ENCODE measurements at regions not wholly inside any gene's neighbourhood (a gene's known extent, or its start where the extent isn't known, plus 50 kb on each side); places are given as distances from the start of the nearest gene placed in this dataset.
"Not testable (repeated sequence)": the region's sequence is repeated elsewhere in the genome, so short reads cannot be mapped to it uniquely, and the experiment has no call there.

DNA sequence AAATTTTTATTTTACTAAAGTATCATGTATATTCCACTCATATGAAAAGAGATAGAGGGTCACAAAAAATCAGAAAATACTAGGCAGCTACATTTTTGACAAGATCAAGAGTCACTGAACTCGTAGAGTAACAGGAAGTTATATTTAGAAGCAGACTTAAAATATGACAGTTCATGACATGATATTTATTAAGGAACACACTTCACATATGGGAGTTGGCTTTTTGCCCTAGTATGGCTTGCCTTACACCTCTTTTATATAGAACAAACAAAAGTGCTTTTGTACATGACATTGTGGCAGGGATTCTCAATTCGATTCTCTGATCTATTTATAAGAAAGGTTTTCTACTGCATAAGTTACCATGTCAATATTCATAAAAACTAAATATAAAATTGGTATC, 80.1 kb upstream of the GBE1 start:
- H3K4me3 ChIP-seq (ENCODE audit: low read depth, low read length), result no peak overlapping the region
- TF ChIP-seq, protein P1, sequence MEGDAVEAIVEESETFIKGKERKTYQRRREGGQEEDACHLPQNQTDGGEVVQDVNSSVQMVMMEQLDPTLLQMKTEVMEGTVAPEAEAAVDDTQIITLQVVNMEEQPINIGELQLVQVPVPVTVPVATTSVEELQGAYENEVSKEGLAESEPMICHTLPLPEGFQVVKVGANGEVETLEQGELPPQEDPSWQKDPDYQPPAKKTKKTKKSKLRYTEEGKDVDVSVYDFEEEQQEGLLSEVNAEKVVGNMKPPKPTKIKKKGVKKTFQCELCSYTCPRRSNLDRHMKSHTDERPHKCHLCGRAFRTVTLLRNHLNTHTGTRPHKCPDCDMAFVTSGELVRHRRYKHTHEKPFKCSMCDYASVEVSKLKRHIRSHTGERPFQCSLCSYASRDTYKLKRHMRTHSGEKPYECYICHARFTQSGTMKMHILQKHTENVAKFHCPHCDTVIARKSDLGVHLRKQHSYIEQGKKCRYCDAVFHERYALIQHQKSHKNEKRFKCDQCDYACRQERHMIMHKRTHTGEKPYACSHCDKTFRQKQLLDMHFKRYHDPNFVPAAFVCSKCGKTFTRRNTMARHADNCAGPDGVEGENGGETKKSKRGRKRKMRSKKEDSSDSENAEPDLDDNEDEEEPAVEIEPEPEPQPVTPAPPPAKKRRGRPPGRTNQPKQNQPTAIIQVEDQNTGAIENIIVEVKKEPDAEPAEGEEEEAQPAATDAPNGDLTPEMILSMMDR (IDR thresholded peaks at IDR 0.05; ENCODE audit: borderline replicate concordance, insufficient read depth, low read depth, low read length), result no peak

DNA sequence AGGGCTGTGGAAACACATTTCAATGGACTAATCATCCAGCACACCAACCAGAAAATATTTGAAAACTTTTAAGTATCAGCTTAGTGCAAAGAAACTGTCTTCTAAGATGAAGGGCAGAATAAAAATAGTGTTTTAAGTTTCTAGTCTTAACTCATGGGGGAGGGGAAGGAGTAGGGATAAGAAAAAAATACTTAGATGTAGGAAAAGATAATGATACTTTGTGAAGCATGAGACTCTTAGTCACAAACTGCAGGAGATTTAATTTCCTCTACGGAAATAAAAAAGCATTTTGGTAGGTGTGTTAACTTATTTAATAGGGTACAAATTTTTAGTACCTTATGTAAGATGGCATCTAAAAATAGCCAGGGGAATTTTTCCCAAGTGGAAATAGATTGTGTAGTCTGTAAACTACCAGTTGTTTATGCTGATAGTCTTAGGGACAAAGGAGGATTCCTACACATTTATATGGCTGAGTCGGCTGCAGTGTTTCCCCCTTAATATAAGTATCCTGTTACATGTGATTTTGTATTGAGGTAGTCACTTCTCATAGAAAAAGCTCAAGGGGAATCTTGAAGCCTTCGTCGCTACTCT, 78.2 kb upstream of the GBE1 start:
- TF ChIP-seq, protein P1 (IDR thresholded peaks at IDR 0.05; ENCODE audit: borderline replicate concordance, insufficient read depth, low read depth, low read length), result no peak
- no peak overlapping the region for H3K4me3 ChIP-seq (ENCODE audit: low read depth, low read length)

DNA sequence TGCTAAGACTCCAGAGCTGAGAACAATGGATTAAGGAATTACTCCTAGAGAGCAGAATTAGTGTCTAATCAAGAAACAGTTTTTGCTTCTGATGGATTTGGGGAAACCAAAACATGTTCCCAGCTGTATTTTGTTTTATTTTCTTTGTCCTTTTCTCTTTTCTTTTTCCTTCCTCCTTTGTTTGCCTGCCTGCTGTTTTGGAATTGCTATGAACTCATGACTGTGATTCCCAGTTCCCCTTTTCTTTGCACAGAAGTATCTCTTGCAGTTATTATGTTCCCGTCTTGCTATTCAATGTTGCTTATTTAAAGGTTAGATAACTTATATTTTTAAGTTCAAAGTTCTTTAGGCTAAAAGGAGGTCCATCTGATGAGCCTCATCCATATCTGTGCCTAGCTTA, 77.0 kb upstream of the GBE1 start:
- TF ChIP-seq, protein P1 (IDR thresholded peaks at IDR 0.05; ENCODE audit: borderline replicate concordance, insufficient read depth, low read depth, low read length), result no peak
- H3K4me3 ChIP-seq (ENCODE audit: low read depth, low read length), result no peak overlapping the region

DNA sequence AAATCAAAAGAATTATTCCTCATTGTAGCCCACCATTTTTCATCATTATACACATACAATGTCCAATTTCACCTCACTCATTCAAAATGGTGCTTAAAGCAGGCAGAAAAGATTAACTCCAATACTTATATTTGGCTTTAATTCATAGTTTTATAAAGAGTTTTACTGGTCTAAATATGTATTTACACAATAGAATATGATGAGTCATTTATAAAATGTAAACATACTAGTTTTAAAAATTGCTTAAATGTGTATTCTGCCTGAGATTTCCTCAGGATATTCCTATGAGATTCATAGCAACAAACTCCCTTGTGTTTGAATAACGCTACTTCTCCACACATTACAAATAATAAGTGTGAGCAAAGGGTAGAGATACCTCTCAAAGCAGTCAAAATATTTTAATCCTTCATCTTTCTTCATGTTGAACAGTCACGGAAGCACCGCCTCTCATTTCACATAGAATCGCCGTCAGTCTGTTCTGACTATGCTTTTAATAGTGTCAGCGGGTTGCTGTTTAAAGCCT, 75.7 kb upstream of the GBE1 start:
- TF ChIP-seq, protein P1 (IDR thresholded peaks at IDR 0.05; ENCODE audit: borderline replicate concordance, insufficient read depth, low read depth, low read length), result no peak
- H3K4me3 ChIP-seq (ENCODE audit: low read depth, low read length), result no peak overlapping the region

DNA sequence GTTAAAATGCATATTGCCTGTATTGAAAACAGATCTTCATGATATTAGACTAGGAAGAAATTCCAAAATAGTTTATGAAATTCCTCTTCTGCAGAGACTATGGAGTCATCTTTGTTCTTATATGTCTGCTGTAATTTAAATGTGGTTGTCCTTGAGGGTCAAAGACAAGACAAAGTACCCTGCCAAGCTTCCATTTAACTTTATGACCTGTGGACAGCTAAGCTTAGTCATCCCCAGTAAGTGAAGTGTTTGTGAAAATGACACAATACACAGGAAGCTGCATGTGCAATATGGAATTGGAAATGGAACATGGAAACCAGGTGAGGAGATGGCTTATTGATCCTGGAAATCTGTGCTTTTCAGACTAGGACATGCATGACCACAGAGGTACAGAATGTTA, 68.5 kb upstream of the GBE1 start:
- no peak overlapping the region for H3K4me3 ChIP-seq (ENCODE audit: low read depth, low read length)
- TF ChIP-seq, protein P1 (IDR thresholded peaks at IDR 0.05; ENCODE audit: borderline replicate concordance, insufficient read depth, low read depth, low read length), result no peak

DNA sequence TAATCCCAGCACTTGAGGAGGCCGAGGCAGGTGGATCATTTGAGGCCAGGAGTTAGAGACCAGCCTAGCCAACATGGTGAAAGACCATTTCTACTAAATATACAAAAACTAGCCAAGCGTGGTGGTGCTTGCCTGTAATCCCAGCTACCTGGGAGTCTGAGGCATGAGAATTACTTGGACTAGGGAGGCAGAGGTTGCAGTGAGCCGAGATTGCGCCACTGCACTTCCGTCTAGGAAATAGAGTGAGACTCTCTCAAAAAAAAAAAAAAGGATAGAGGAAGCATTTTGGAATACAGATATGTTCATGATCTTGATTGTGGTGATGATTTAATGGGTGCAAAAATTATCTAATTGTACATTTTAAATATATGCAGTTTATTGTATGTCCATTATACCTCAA, 67.8 kb upstream of the GBE1 start:
- H3K4me3 ChIP-seq (ENCODE audit: low read depth, low read length), result not testable (repeated sequence)

DNA sequence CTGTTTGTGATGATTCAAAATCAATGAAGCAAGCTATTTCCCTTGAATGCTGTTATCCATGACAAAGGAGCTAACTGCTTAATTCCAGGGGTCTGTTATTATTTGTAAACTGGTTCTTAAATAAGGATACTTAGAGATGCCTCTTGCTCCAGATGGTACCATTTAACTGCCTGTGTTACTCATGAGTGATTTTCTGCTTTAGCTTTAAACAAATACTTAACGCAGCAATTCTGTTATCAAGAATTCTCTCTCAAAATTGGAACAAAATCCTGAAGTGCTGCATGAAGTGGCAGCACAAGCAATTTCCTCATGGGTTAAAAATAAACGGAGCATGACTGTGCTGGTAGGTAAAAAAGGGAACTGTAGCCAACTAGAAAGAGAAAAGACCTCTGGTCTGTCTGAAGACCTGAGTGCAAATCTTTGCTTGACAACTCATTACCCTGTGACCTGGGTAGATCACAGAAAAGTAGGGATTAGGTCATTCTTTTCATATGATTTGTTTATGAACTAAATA, 62.5 kb upstream of the GBE1 start:
- no peak overlapping the region for H3K4me3 ChIP-seq (ENCODE audit: low read depth, low read length)
- TF ChIP-seq, protein P1 (IDR thresholded peaks at IDR 0.05; ENCODE audit: borderline replicate concordance, insufficient read depth, low read depth, low read length), result no peak

Data from GM12875 (cell line).